Esophagus squamous epithelium (tissue), 4 donors: ENCODE measurements at regions not wholly inside any gene's neighbourhood (a gene's known extent, or its start where the extent isn't known, plus 50 kb on each side); places are given as distances from the start of the nearest gene placed in this dataset.
A peak's percentile ranks its signal among the peaks of the same experiment; 100 is the strongest.

Experiments used
- POLR2A ChIP-seq, 4 donors: fragments of 450-650 bp; IDR thresholded peaks; one replicate each; pipeline ENCODE4 v1.6.1; 2017; ENCODE audit warnings: antibody characterized with exemption in 4 of 4, mild to moderate bottlenecking in 4 of 4, moderate library complexity in 3 of 4
- TF ChIP-seq, protein P1 (sequence below), 6 experiments: fragments of 450-650 bp in 4 of 6; fragments of 200-600 bp in 2 of 6; sonication (generic) in 2 of 6; IDR thresholded peaks; one replicate each; pipeline ENCODE4 v1.5.1; 2016 to 2019; ENCODE audit warnings: antibody characterized with exemption in 6 of 6, mild to moderate bottlenecking in 4 of 6, moderate library complexity in 4 of 6

DNA sequence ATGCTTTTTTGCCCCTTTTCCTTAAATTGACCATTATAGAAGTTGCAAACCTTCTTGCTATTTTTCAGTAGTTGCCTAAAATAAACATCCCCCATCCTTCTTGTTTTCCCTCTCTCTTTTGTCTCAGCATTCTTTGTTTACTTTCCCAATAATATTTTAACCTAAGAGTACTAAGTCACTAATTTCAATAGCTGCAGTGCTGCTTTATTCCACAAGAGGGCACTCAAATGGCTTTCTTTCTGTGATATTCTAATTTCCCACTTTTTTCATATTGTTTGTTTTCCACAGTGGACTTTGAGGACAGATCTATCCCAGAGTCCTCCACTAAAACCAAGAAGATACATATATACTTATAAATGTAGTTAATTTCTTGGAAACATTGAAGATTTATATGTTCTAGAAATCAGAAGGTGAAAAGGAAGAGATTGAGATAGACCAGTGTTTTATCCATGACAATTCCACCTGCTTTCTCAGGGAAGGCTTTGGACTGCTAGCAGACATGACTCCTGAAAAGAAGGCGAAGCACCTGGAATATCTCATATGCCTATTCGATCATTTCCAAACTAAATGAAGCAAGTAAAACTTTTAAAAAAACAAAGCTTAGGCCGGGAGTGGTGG is 104.8 kb upstream of the GRIK1 start:
- TF ChIP-seq, protein P1, sequence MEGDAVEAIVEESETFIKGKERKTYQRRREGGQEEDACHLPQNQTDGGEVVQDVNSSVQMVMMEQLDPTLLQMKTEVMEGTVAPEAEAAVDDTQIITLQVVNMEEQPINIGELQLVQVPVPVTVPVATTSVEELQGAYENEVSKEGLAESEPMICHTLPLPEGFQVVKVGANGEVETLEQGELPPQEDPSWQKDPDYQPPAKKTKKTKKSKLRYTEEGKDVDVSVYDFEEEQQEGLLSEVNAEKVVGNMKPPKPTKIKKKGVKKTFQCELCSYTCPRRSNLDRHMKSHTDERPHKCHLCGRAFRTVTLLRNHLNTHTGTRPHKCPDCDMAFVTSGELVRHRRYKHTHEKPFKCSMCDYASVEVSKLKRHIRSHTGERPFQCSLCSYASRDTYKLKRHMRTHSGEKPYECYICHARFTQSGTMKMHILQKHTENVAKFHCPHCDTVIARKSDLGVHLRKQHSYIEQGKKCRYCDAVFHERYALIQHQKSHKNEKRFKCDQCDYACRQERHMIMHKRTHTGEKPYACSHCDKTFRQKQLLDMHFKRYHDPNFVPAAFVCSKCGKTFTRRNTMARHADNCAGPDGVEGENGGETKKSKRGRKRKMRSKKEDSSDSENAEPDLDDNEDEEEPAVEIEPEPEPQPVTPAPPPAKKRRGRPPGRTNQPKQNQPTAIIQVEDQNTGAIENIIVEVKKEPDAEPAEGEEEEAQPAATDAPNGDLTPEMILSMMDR (IDR thresholded peaks at IDR 0.05), result peak; percentile 41 to 89 (median 80)
- no peak for TF ChIP-seq POLR2A (IDR thresholded peaks at IDR 0.05)
